GM21737 (cell line): ENCODE measurements at regions not wholly inside any gene's neighbourhood (a gene's known extent, or its start where the extent isn't known, plus 50 kb on each side); places are given as distances from the start of the nearest gene placed in this dataset.
"Not testable (repeated sequence)": the region's sequence is repeated elsewhere in the genome, so short reads cannot be mapped to it uniquely, and the experiment has no call there.

ENCODE experiments used
- ATAC-seq: cut with Tn5 transposase; IDR thresholded peaks from one replicate; pipeline ENCODE4 v1.9.1; 2021; ENCODE audit warnings: mild to moderate bottlenecking, moderate library complexity; ENCODE audit not compliant: unreplicated experiment

DNA sequence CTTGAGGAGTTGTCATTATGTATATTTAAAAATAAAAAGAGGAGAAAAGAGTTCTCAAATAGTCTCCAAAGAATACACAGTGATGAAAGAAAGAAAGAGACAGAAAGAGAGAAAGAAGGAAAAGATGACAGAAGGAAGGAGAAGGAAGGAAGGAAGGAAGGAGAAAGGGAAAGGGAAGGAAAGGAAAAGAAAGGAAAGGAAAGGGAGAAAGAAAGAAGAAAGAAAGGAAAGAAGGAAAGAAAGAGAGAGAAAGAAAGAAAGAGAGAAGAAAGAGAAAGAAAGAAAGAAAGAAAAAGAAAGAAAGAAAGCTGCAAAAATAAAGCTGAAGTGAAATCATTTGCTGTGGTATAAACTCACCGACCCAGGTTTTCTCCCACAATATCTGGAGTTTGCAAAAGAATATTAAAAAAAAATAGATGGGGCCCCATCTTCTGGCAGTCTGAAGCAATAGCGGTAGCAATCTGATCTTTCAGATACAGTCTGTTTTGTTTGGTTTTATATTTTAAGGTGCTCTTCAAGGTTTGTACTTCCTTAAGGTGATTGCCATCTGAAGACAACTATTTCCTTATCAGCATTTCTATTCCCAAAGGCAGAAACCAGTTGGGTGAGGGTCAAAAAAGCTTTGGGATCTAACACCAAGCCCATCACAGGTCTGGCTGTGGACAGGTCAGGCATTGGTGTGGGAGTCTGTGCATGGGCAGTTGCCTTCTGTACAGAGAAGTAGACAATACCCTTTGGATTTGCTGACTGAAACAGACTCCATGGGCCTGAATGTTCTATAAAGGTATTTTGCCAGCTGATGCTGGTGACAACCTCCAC lies 160.4 kb downstream of the CPEB2 start:
- no peak for ATAC-seq

DNA sequence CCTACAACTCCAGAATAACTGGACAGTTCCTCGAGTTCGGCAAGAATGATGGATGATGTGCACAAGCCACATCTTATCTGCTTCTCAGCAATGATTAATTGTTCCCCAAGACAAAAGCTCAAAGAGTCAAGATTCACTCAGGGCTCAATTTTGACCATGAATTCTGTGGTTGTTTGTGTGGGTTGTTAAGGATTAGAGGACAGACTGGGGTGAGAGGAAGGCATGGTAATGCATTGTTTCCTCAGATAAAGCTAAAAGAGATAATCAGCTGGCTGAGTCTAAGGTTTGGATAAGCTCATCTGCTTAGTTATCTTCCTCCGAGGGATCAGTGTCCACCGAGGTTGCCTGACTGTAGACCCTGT lies 161.0 kb downstream of the CPEB2 start:
- no peak for ATAC-seq

DNA sequence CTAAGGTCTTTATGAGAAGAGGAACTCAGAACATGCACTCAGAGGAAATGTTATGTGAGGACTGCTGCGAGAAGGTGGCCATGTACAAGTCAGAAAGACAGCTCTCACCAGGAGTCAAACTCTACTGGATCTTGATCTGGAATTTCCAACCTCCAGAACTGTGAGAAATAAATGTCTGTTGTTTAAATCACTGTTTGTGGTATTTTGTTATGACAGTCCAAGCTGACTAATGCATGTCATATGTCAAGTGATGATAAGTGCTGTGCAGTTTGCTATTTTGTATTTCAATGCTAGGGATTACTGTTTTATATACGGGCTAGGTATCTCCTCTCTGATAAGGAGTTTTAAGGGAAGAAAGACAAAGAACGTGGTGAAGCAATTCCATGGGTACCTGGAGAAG lies 162.3 kb downstream of the CPEB2 start:
- ATAC-seq = no peak

DNA sequence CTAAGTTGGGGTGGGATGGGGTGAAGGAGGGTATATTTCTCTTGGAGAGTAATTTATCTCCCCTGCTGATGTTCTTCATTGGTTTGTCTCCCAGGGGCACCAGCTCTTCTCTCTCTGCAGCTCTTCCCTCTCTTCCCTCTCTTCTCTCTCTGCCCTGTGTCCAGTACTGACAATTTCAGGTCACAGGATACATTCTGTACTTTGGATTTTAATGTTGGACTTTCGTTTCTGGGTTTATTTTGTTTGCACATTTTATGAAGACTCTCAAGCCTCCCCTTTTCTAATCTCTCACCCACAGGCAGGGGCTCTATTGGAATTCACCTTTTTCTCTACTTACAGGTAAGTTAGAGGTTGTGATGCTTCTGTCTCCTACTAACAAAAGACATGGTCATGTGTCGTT lies 165.5 kb downstream of the CPEB2 start:
- no peak for ATAC-seq

DNA sequence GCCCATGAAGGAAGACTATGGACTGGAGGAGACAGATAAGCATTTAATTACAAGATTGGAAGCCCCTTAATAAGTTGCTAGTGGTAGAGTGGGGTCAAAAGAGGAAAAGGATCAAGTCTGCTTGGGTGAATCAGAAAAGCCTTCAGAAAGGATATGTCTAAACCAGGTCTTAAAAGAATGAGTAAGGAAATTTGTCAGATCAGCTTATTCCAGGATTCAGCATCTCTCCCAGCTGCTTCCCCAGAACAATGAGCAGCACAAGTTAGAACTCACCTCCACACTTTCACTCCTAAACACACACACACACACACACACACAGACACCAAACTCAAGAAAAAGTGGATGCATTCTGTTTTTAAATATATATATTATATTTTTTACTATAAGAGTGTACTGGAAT lies 166.5 kb downstream of the CPEB2 start:
- no peak for ATAC-seq

DNA sequence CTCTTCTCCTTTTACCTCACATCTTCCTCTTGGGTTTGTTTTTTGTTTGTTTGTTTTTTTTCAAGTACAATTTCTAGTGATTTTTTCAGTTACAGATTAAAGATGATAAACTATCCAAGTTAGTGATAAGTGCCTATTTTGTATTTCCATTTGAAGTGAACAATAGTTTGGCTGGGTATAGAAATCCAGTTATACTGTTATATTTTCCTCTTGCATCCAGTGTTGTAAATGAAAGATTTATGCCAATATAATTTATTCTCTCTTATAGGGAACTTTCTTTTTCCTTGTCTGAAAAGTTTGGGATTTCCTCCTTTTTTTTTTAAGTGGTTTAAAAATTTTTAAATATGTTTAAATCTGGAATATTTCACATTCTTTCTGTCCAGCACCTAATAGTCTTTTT lies 169.4 kb downstream of the CPEB2 start:
- no peak for ATAC-seq

DNA sequence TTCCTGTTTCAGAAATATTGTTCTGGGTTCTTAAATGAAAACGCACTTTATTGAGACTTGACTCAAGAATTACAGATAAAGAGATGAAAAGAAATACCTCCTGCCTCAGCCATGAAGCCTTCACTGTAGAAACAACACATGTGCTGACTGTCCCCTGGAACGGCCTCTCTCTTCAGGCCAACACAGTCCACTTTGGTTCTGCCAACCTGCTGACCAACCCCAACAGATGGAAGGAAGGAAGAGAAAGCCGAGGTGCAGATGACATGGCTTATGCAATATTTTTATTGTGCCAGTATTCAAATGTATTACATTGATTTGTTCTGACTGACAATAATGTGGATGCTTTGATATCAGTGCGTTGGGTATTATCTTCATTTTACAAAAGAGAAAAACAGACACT lies 171.0 kb downstream of the CPEB2 start:
- no peak for ATAC-seq

DNA sequence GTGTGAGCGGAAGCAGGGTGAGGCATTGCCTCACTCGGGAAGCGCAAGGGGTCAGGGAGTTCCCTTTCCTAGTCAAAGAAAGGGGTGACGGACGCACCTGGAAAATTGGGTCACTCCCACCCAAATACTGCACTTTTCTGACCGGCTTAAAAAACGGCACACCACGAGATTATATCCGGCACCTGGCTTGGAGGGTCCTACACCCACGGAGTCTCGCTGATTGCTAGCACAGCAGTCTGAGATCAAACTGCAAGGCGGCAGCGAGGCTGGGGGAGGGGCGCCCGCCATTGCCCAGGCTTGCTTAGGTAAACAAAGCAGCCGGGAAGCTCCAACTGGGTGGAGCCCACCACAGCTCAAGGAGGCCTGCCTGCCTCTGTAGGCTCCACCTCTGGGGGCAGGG lies 171.9 kb downstream of the CPEB2 start:
- not testable (repeated sequence) for ATAC-seq

DNA sequence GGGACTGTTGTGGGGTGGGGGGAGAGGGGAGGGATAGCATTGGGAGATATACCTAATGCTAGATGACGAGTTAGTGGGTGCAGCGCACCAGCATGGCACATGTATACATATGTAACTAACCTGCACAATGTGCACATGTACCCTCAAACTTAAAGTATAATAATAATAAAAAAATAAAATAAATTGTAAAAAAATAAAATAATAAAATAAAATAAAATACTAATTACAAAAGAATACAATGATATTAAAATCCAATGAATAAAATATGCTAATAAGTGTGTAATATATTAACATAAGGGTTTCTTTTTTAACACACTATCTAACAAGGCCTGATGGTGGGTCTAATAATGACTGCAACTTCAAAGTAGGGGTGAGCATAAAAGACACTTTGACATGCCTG lies 177.6 kb downstream of the CPEB2 start:
- ATAC-seq = not testable (repeated sequence)

DNA sequence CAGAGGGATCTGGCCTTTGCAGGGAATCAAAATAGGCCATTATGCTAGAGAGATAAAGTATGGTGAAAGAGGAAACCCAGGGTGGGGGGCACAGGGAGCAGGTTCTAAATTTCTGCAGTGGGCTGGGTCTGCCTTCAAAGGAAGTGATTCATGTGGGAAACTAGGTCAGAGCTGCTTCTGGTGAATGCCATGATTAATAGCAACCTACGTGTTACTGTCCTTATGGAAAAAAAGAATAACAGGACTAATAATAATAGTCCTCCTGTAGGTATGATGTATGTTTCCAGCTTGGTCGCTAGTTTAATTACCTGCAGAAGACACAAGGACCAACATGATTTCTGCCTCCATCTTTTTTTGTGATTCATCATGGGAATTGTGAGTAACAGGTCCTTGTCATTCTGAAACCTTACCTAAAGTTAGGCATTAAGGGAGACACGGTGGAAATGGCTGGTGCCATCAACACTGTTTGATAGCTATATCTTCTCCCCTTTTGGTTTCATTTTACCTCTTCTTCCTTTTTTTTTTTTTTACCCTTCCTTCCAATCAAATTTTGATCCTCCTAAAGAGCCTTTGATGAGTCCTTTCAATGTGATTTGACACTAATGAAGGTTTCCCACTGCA lies 180.4 kb downstream of the CPEB2 start:
- no peak for ATAC-seq

DNA sequence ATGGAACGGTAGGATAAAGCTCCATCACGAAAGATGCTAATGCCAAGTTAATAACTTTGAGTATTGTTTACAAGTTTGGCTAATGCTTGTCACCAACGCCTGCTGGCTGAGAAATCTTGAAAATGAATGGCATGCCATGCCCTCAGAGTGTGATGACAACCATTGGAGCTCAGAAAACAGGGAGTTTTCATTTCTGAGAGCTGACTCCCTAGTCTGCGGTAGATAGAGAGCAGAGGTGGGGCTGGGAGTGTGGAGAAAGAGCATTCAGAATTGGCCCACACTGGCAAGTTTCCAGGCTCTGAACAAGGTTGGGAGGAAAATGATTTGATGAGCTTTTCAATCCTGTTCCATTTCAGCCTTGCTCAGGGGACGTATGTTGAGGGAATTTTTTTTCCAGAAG lies 183.9 kb downstream of the CPEB2 start:
- no peak for ATAC-seq

DNA sequence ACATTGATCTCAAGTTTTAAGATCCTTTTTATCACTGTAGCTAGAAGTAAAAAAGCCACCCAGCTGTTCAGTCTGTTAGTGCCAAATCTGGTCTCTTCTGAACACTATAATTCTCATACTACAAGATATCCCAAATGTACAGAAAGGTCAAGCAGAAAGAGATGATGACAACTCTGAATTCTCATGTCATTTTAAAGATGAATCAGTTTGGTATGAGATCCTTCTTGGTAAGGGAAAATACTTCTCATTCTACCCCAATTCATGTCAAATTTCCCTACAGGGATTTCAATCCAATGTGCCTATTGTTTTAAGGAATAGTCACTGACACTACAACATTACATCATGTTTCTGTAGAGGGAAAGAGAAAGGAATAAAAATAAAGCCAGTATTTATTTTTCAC lies 184.5 kb downstream of the CPEB2 start:
- no peak for ATAC-seq

DNA sequence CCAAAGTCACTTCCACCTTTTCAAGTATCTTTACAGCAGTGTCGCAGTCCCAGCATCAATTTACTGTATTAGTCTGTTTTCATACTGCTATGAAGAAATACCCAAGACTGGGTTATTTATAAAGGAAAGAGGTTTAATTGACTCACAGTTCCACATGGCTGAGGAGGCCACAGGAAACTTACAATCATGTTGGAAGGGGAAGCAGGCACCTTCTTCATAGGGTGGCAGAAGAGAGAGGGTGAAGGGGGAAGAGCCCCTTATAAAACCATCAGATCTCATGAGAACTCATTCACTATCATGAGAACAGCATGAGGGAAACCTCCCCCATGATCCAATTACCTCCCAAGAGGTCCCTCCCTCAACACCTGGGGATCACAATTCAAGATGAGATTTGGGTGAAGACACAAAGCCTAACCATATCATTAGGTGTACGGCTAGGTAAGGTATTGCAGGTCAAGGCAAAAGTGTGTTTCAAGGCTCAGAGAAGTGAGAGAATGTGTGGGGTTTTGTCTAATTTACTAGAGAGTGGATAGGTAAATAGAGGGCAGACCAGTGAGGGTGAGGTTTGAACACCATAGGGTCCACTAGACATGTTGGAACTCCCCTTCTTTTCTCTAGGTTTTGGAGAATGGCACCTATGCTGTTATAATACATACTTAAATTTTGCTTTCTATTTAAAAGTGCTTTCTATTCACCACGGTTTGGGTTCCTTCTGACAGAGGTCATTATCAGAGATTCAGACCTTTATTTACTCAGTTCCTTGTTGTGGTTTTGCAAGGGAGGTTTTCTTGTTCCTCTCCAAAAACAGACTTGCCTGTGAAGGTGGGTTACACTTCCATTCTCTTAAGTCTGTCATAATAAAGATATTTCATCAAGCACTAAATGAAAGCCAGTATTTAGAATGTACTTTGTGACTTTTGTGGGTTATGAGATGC lies 186.6 kb downstream of the CPEB2 start:
- ATAC-seq = no peak

DNA sequence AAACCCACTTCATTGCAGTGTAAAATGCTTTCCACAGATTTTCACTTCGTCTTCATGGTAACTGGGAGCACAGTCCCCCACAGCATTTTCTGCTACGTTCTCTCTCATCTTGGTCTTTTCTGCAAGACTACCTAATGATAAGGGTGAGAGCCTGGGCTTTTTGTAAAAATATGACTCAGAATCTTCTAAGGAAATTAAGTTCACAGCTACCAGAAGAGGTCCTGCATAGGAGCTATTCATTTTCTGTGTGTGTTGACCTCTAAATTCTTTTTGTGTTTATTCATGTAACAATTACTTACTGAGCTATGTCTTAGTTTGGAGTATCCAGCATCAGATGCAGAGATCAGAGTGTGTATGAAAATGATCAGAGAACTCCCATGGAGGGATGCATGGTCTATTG lies 192.2 kb downstream of the CPEB2 start:
- ATAC-seq = no peak

DNA sequence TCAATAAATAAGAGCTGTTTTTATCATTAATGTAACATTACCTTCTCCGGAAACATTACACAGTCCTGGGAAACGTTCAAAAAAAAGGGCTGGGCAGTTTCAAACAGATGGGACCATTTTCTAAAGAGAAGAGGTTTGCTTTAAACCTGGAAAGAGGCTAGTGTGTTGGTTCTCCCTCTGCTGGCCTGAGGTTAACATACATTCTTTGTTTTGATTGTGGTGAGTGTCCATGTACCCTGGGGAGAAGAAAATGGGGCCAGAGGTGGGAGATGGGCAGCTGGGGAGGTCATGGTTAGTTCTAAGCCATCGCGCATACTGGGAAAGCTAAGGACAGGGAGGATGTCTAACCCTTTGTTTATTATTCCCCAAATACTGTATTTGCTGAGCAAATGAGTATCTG lies 194.7 kb downstream of the CPEB2 start:
- no peak for ATAC-seq

DNA sequence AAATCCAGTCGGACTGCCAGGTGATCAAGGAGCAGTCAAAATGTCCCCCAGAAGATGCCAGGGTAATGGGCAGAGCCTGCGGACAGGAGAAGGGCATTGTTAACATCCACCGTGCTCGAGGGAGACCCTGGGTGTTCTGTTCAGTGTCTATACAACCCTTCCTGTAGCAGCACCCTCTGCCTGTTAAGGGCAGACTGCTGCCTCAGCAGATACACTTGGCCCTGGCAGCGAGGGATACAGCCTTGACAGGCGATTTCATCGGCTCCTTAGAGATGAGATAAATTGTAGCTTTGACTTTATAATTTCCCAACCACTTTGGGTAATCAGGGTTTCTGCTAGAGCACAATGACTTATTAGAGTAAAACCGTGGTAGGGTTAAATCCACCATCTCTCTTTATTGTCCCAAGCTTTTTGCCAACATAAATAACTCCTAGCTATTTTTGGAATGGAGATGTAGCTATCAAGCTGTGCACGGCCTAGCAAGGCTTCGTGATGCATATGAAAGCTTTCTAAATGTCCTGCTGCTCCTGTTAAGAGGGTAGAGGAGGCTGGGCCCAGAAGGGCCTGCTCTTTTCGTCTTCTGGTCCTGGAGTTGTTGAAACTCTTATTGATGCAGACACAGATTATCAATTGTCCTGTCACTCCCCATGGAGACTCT lies 195.9 kb downstream of the CPEB2 start:
- no peak for ATAC-seq

DNA sequence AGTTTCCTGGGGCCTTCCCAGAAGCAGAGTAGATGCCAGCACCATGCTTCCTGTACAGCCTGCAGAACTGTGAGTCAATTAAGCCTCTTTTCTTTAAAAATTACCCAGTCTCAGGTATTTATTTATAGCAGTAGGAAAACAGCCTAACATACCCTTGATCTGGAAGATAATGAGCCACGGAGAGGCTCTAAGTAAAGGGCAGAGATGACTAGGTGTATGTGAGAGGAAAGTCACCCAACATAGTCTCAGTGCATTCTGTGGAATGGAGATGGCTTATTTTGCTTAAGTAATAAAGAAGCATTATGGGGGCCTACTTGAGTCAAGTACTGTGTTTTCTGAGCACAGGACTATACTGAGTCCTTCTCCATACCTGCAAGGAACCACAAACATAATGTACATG lies 199.5 kb downstream of the CPEB2 start:
- no peak for ATAC-seq

DNA sequence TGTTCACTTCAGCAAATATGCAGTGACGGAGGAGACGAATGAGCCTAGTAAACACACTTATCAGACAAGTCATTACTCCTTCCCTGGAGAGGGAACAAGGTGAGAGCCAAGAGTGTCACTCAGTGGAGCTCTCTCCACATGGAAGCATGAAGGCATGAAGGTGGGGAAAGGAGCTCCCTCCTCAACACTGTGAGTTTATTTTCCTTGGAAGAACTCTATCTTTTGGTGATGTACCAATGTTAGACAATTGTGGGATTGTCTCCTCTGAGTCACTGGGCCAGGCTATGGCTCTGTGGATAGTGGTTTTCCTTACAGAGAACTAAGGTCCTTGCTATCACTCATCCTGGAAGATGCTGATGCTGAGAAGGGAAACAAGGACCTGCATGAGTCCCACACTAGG lies 200.2 kb downstream of the CPEB2 start:
- no peak for ATAC-seq

DNA sequence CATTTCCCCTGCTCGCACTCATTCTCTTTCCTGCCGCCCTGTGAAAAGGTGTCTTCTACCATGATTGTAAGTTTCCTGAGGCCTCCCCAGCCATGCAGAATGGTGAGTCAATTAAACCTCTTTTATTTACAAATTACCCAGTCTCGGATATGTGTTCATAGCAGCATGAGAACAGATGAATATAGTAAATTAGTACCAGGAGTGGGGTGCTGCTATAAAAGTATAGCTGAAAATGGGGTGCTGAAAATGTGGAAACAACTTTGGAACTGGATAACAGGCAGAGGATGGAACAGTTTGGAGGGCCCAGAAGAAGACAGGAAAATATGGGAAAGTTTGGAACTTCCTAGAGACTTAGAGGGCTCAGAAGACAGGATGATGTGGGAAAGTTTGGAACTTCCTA lies 204.2 kb downstream of the CPEB2 start:
- not testable (repeated sequence) for ATAC-seq

DNA sequence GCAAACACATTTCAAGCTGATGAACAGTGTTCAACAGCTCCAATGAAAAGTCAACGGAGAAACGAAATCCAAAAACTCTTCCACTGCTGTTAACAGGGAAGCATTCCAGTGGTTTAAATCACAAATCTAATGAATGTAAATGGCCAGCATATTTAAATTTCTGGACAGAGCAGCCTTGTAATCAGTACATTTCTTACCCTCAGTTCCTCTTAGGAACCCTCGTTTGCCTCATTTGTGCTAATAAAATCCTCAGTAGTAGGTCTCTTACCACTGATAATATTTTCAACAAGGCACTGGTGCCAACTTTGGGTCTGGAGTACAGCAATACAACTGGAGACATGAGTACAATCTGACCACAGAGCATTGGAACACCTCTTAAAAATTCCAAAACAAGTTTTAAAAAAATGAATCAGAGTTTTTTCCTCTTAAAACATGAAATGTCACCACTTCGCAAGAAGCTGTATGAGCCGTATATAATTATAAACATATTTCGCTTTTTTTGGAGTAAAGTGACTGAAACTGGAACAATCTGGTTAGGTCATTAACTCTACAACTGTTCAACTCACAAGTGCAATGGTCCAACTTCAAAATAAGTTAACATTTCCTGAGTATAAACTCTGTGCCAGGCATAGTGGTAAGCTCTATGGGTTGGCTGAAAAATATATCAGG lies 211.2 kb downstream of the CPEB2 start:
- no peak for ATAC-seq

DNA sequence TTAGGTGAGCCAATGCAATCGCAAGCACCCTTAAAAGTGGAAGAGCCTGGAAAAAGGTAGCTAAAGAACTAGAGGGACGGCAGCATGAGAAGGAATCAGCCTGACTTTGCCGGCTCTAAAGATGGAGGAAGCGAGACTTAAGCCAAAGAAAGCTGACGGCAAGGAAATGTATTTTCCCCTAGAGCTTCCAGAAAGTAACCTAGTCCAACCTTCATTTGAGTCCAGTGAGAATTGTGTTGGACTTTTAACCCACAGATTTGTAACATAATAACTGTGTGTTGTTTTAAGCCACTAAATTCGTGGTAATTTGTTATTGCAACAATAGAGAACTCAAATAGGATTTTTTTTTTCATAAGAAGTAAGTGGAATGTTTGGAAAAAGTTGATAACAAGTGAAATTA lies 212.7 kb upstream of the C1QTNF7 start:
- no peak for ATAC-seq
